ENCODE measurements at regions not wholly inside any gene's neighbourhood (a gene's known extent, or its start where the extent isn't known, plus 50 kb on each side); places are given as distances from the start of the nearest gene placed in this dataset.
"Not testable (repeated sequence)": the region's sequence is repeated elsewhere in the genome, so short reads cannot be mapped to it uniquely, and the experiment has no call there.

GRCh38 chr4:72884225-72884624 is 185.3 kb downstream of the COX18 start:
- not testable (repeated sequence) for H3K27me3 ChIP-seq (ENCODE audit: control insufficient read depth, insufficient read depth, low read length); H3K36me3 ChIP-seq (ENCODE audit: control insufficient read depth, insufficient read depth, low read length); H3K4me3 ChIP-seq (ENCODE audit: low read depth, low read length); H3K27ac ChIP-seq (ENCODE audit: low read depth, low read length); H3K9ac ChIP-seq (ENCODE audit: low read depth, low read length); H3K9me3 ChIP-seq (ENCODE audit: control insufficient read depth, insufficient read depth, low read length)
- peaks cover 15% of the 10 kb centered on the region for H3K4me1 ChIP-seq (ENCODE audit: control insufficient read depth, insufficient read depth, low read length)

DNA sequence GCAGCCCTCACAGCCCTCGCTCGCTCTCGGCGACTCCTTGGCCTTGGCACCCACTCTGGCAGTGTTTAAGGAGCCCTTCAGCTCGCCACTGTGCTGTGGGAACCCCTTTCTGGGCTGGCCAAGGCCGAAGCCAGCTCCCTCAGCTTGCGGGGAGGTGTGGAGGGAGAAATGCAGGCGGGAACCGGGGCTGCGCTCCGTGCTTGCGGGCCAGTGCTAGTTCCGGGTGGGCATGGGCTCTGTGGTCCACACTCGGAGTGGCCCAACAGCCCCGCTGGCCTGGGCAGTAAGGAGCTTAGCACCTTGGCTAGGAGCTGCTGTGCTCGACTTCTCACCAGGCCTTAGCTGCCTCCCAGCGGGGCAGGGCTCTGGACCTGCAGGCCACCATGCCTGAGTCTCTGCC is 192.6 kb downstream of the COX18 start:
- H3K4me1 ChIP-seq (ENCODE audit: control insufficient read depth, insufficient read depth, low read length) = no peaks in the 10 kb centered on the region
- H3K36me3 ChIP-seq (ENCODE audit: control insufficient read depth, insufficient read depth, low read length) = no peaks in the 10 kb centered on the region
- H3K9me3 ChIP-seq (ENCODE audit: control insufficient read depth, insufficient read depth, low read length) = no peaks in the 10 kb centered on the region
- H3K27me3 ChIP-seq (ENCODE audit: control insufficient read depth, insufficient read depth, low read length) = no peaks in the 10 kb centered on the region
- H3K9ac ChIP-seq (ENCODE audit: low read depth, low read length) = no peak overlapping the region
- no peak overlapping the region for H3K4me3 ChIP-seq (ENCODE audit: low read depth, low read length)
- H3K27ac ChIP-seq (ENCODE audit: low read depth, low read length) = no peak overlapping the region

DNA sequence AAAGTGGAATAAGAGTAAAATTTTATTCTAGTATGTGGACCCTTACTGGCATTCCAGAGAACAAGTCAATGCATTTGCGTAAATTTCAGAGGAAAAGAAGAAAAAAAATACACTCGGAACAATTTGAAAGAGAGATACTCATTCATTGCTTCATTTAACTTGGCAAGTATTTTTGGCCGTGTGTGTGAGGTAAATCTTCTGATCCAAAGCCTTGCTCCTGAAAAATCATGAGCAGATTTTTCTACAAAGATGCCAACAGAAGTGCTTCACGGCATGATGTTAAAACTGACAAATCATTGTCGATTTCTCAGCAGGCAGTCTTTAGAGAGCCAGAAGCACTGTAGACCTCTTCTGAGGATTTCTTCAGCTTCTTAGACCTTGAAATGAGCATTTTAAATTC is 194.0 kb downstream of the COX18 start:
- no peaks in the 10 kb centered on the region for H3K36me3 ChIP-seq (ENCODE audit: control insufficient read depth, insufficient read depth, low read length)
- no peak overlapping the region for H3K9ac ChIP-seq (ENCODE audit: low read depth, low read length)
- no peak overlapping the region for H3K4me3 ChIP-seq (ENCODE audit: low read depth, low read length)
- no peaks in the 10 kb centered on the region for H3K9me3 ChIP-seq (ENCODE audit: control insufficient read depth, insufficient read depth, low read length)
- no peaks in the 10 kb centered on the region for H3K4me1 ChIP-seq (ENCODE audit: control insufficient read depth, insufficient read depth, low read length)
- no peaks in the 10 kb centered on the region for H3K27me3 ChIP-seq (ENCODE audit: control insufficient read depth, insufficient read depth, low read length)
- no peak overlapping the region for H3K27ac ChIP-seq (ENCODE audit: low read depth, low read length)

DNA sequence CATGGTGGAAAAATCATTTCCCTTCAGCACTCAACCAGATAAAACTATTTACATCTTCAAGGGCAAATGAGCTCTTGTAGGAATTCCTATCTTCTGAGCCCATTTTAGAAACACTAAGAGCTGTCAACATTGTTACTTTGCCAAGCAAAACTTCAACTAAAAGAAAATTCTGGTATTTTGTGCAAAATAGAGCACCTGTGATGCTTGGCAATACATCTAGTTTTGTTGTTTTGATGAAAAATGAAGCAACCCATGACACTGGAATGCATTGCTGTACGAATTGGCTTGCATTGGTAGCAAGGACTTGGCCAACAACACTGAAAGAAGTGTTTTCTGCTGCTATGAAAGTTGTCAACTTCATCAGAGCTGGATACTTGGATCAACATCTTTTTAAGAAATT is 194.4 kb downstream of the COX18 start:
- Histone ChIP-seq H3K27ac (ENCODE audit: low read depth, low read length) (no peak overlapping the region), H3K4me1 (ENCODE audit: control insufficient read depth, insufficient read depth, low read length) (no peaks in the 10 kb centered on the region), H3K4me3 (ENCODE audit: low read depth, low read length) (no peak overlapping the region), H3K9me3 (ENCODE audit: control insufficient read depth, insufficient read depth, low read length) (no peaks in the 10 kb centered on the region), H3K27me3 (ENCODE audit: control insufficient read depth, insufficient read depth, low read length) (no peaks in the 10 kb centered on the region), H3K36me3 (ENCODE audit: control insufficient read depth, insufficient read depth, low read length) (no peaks in the 10 kb centered on the region), H3K9ac (ENCODE audit: low read depth, low read length) (no peak overlapping the region)

- Histone ChIP-seq H3K9me3 (ENCODE audit: control insufficient read depth, insufficient read depth, low read length) (peaks cover 12% of the 10 kb centered on the region; the same call in 1 of the 2 replicates), H3K36me3 (ENCODE audit: control insufficient read depth, insufficient read depth, low read length) (no peaks in the 10 kb centered on the region), H3K4me3 (ENCODE audit: low read depth, low read length) (no peak overlapping the region), H3K4me1 (ENCODE audit: control insufficient read depth, insufficient read depth, low read length) (no peaks in the 10 kb centered on the region), H3K27me3 (ENCODE audit: control insufficient read depth, insufficient read depth, low read length) (no peaks in the 10 kb centered on the region), H3K9ac (ENCODE audit: low read depth, low read length) (no peak overlapping the region), H3K27ac (ENCODE audit: low read depth, low read length) (no peak overlapping the region)
Measured at GRCh38 chr4:72864898-72865297, 204.6 kb downstream of the COX18 start.

GRCh38 chr4:72864277-72864676 is 205.2 kb downstream of the COX18 start:
- not testable (repeated sequence) for H3K4me1 ChIP-seq (ENCODE audit: control insufficient read depth, insufficient read depth, low read length); H3K4me3 ChIP-seq (ENCODE audit: low read depth, low read length)

GRCh38 chr4:72860766-72861165 is 208.8 kb downstream of the COX18 start:
- Histone ChIP-seq H3K9me3 (ENCODE audit: control insufficient read depth, insufficient read depth, low read length) (0 out of 2 replicates have a peak, but pooled peaks cover under 1% of the 10 kb centered on the region), H3K27me3 (ENCODE audit: control insufficient read depth, insufficient read depth, low read length) (no peaks in the 10 kb centered on the region), H3K9ac (ENCODE audit: low read depth, low read length) (no peak overlapping the region), H3K27ac (ENCODE audit: low read depth, low read length) (no peak overlapping the region), H3K4me1 (ENCODE audit: control insufficient read depth, insufficient read depth, low read length) (no peaks in the 10 kb centered on the region), H3K36me3 (ENCODE audit: control insufficient read depth, insufficient read depth, low read length) (no peaks in the 10 kb centered on the region), H3K4me3 (ENCODE audit: low read depth, low read length) (no peak overlapping the region)

More at GRCh38 chr4:72864277-72864676, 205.2 kb downstream of the COX18 start:
- peaks cover 12% of the 10 kb centered on the region; the same call in 1 of the 2 replicates for H3K9me3 ChIP-seq (ENCODE audit: control insufficient read depth, insufficient read depth, low read length)
- not testable (repeated sequence) for H3K27me3 ChIP-seq (ENCODE audit: control insufficient read depth, insufficient read depth, low read length); H3K36me3 ChIP-seq (ENCODE audit: control insufficient read depth, insufficient read depth, low read length); H3K9ac ChIP-seq (ENCODE audit: low read depth, low read length); H3K27ac ChIP-seq (ENCODE audit: low read depth, low read length)

DNA sequence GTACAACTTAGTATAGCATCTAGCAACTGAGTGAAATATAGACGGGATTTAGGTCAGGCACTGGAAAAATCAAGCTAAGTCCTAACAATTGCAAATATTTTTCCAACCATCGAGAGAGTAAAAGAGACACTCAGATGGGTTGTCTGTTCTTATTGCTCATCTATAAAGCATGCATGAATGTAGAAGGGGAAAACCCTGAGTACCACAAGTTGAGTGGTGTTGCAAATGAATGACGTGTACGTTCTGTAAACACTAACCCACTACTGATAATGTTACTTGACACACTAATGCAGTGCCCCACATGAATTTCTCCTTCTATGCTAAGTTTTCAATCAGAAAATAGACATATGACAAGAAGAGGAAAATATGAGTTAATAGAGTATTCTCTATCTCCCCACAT is 211.2 kb downstream of the COX18 start:
- Histone ChIP-seq H3K4me3 (ENCODE audit: low read depth, low read length) (no peak overlapping the region), H3K9ac (ENCODE audit: low read depth, low read length) (no peak overlapping the region), H3K4me1 (ENCODE audit: control insufficient read depth, insufficient read depth, low read length) (no peaks in the 10 kb centered on the region), H3K36me3 (ENCODE audit: control insufficient read depth, insufficient read depth, low read length) (no peaks in the 10 kb centered on the region), H3K27me3 (ENCODE audit: control insufficient read depth, insufficient read depth, low read length) (no peaks in the 10 kb centered on the region), H3K9me3 (ENCODE audit: control insufficient read depth, insufficient read depth, low read length) (no peaks in the 10 kb centered on the region), H3K27ac (ENCODE audit: low read depth, low read length) (no peak overlapping the region)

DNA sequence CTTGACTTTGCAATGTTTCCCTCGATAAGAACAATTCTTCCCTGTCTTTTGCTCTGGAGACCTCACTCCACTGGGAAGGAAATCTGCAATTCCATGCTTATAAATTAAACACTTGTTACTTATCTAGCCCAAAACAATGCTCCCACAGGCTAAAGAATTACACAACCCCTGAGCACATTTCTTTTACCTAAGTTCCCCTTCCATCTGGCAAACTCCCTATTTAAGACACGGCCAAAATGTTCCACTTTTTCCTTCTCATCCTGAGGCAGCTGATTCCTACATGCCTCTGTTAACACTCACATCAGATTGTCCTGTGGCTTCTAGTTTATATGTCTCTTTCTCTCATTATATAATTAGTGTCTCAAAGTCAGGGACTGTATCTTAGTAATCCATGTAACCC is 211.7 kb downstream of the COX18 start:
- no peak overlapping the region for H3K4me3 ChIP-seq (ENCODE audit: low read depth, low read length)
- H3K9me3 ChIP-seq (ENCODE audit: control insufficient read depth, insufficient read depth, low read length) = no peaks in the 10 kb centered on the region
- H3K27me3 ChIP-seq (ENCODE audit: control insufficient read depth, insufficient read depth, low read length) = no peaks in the 10 kb centered on the region
- no peak overlapping the region for H3K9ac ChIP-seq (ENCODE audit: low read depth, low read length)
- no peaks in the 10 kb centered on the region for H3K36me3 ChIP-seq (ENCODE audit: control insufficient read depth, insufficient read depth, low read length)
- H3K4me1 ChIP-seq (ENCODE audit: control insufficient read depth, insufficient read depth, low read length) = no peaks in the 10 kb centered on the region
- H3K27ac ChIP-seq (ENCODE audit: low read depth, low read length) = no peak overlapping the region

DNA sequence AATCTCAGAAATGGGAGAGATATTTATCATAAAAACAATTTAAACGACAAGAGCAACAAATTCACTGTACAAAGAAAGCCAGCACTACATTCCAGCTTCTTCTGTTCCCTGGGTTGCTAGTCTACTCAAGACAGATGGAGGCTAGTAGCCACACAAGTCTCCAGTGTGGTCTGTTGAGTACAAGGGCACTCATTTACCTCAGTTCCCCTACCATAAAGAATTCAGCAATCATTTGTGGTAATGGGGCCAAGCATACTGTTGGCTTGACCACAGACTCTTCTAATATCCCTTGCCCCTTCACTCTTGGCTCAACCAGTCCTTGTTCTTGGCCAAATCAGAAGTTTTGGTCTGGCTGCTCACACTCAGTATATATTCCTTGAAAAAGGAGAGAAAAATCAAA is 212.3 kb downstream of the COX18 start:
- H3K9me3 ChIP-seq (ENCODE audit: control insufficient read depth, insufficient read depth, low read length) = no peaks in the 10 kb centered on the region
- H3K27ac ChIP-seq (ENCODE audit: low read depth, low read length) = no peak overlapping the region
- H3K4me1 ChIP-seq (ENCODE audit: control insufficient read depth, insufficient read depth, low read length) = no peaks in the 10 kb centered on the region
- H3K4me3 ChIP-seq (ENCODE audit: low read depth, low read length) = no peak overlapping the region
- H3K36me3 ChIP-seq (ENCODE audit: control insufficient read depth, insufficient read depth, low read length) = no peaks in the 10 kb centered on the region
- H3K27me3 ChIP-seq (ENCODE audit: control insufficient read depth, insufficient read depth, low read length) = no peaks in the 10 kb centered on the region
- H3K9ac ChIP-seq (ENCODE audit: low read depth, low read length) = no peak overlapping the region

DNA sequence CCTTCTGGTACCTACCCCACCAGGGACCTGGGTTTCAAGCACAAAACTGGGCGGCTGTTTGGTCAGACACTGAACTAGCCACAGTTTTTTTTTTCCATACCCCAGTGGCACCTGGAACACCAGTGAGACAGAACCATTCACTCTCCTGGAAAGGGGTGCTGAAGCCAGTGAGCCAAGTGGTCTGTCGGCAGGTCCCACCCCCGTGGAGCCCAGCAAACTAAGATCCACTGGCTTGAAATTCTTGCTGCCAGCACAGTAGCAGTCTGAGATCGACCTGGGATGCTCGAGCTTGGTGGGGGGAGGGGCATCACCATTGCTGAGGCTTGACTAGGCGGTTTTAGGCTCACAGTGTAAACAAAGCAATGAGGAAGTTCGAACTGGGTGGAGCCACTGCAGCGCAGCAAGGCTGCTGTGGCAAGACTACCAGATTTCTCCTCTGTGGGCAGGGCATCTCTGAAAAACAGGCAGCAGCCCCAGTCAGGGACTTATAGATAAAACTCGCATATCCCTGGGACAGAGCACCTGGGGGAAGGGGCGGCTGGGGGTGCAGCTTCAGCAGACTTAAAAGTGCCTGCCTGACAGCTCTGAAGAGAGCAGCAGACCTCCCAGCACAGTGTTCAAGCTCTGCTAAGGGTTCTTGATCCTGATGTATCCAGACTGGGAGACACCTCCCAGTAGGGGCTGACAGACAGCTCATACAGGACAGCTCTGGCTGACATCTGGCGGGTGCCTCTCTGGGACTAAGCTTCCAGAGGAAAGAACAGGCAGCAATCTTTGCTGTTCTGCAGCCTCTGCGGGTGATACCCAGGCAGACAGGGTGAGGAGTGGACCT is 223.0 kb downstream of the COX18 start:
- Histone ChIP-seq H3K9me3 (ENCODE audit: control insufficient read depth, insufficient read depth, low read length) (0 out of 2 replicates have a peak, but pooled peaks cover 6% of the 10 kb centered on the region), H3K4me3 (ENCODE audit: low read depth, low read length) (no peak overlapping the region), H3K27ac (ENCODE audit: low read depth, low read length) (no peak overlapping the region), H3K9ac (ENCODE audit: low read depth, low read length) (no peak overlapping the region), H3K4me1 (ENCODE audit: control insufficient read depth, insufficient read depth, low read length) (peaks cover 5% of the 10 kb centered on the region), H3K27me3 (ENCODE audit: control insufficient read depth, insufficient read depth, low read length) (no peaks in the 10 kb centered on the region), H3K36me3 (ENCODE audit: control insufficient read depth, insufficient read depth, low read length) (no peaks in the 10 kb centered on the region)

Measured in HUES48 (cell line).